NCI-H1694 (cell line): ENCODE measurements at regions not wholly inside any gene's neighbourhood (a gene's known extent, or its start where the extent isn't known, plus 50 kb on each side); places are given as distances from the start of the nearest gene placed in this dataset.

Experiments used
- DNase-seq: peaks from one replicate; lab custom pipeline; 2025; lab: John Stamatoyannopoulos, UW

DNA sequence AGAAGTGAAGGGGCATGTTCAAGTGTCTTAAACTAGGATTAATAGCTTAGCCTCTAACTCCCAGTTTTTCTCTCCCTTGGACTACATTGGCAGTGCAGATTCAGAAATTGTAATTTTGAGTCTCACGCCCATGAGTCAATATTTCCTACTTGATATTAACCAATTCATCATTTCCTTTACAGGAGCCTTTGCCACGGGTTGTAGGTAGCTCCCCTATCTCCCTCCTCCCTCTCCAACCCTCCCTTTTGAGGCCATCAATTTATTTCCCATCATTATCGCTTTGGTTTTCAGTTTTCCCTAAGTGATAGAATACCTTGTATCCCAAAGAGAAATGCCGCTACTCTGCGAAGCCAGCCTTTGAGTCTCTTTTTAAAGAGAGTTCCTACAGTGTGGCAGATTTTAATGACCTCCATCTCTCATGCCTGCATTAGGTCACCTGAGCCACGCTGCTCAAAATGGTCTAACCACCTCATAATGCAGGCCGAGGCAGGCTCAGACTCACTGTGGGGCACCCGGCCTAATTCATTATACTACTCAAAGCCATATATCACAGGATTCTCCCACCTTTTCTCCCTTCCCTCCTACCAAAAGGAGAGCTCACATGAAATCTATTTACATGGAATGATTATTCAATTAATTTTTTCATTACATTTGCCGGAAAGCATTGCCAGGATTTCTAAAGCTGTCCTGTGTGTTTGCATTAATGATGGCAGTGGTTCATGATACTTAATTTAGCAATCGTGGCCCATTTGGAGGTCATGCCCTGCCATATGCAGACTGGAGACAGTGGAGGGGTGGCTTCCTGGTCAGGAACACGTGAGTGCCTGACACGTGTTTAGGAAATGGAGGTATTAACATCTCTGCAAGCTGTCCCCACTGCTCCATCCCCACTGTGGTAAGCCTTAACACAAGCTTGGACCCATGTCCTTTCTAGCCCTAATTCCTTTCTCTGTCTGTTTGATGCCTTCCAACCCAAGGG, 448.2 kb upstream of the AUTS2 start:
- no peak for DNase-seq

GRCh38 chr7:69162326-69162725, 435.9 kb upstream of the AUTS2 start:
- no peak for DNase-seq

GRCh38 chr7:69162931-69163670, 435.2 kb upstream of the AUTS2 start:
- no peak for DNase-seq

DNA sequence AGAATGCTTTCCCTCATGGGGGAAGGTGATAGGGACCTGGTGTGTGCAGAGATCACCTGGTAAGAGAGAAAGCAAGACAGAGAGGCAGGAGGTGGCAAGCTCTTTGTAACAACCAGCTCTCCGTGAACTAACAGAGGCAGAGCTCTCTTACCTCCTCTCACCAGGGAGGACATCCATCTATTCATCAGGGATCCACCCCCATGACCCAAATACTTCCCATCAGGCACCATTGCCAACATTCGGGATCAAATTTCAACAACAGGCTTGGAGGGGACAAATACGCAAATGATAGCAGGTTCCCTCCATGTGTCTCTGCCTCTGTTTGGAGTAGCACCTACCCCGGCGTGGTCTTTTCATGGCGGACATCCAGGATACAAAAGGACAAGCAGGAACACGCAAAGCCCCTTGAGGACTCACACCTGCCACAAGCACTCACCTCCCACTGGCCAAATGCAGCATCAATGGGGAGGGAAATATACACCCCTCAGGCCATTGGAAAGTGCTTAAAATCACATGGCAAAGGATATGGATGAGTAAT, 431.2 kb upstream of the AUTS2 start:
- no peak for DNase-seq

GRCh38 chr7:69169386-69169785, 428.9 kb upstream of the AUTS2 start:
- no peak for DNase-seq

DNA sequence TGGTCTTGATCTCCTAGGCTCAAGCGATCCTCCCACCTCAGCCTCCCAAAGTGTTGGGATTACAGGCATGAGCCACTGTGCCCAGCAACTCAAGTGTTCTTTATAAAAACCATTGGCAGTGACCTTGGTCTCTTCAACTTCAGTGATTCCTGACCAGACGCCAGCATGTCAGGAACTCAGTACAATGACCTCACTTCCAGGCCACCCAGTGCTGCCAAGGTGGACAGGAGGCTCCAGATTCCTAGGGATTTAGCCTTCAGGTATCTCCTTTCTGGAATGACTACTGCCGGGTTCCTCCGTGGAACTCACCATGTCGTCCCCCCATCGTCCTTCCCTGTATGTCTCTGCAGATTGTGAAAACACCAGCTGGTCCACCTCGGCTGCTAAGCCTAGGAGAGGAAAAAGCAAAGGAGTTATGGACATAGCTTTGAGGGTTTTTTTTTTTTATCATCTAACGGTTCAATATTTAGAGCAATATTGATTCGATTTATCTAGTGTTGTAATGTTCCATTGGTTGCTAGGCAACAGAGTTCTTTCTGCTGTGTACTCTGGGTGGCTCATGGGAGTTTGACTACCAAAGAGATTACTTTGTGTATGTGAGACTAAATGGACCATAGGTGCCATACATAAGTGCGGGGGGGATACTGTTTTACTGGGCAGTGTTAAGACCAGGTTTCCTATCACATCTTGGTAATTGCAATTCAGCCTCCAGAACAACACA, 425.8 kb upstream of the AUTS2 start:
- DNase-seq = no peak

- DNase-seq = peak; percentile 15
Observed at GRCh38 chr7:69173341-69173740, 424.9 kb upstream of the AUTS2 start.

- peak; percentile 47 for DNase-seq
Observed at GRCh38 chr7:69173846-69174245, 424.4 kb upstream of the AUTS2 start.

GRCh38 chr7:69176841-69177240, 421.4 kb upstream of the AUTS2 start:
- no peak for DNase-seq

- DNase-seq = peak; percentile 6
Observed at GRCh38 chr7:69177461-69177861, 420.8 kb upstream of the AUTS2 start.

DNA sequence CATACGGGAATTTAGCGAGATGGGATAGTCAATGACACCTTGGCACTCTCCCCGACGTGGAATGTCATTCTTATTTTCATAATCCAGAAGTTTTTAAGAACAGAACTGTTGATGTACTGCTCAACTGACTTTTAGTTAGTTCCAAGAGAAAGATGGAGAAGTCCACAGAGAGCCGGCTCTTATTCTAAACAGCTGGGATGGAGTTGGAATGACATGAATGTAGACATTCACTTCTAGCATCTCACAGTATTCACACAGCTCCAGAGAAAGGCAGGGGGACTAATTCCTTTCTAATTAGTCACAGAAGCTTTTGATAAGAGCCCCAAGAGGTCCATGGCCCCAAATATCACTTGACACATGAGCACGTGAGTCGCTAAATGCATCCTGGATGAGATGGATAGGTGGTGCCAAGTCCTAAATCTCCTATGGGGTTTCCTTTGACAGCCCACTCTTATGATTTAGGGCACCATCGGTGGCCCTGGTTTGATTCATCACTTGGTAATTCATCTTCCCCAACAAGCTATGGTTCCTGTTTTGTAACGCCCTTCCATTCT, 420.3 kb upstream of the AUTS2 start:
- no peak for DNase-seq

GRCh38 chr7:69180662-69181061, 417.6 kb upstream of the AUTS2 start:
- no peak for DNase-seq

GRCh38 chr7:69182596-69183467, 415.4 kb upstream of the AUTS2 start:
- no peak for DNase-seq

GRCh38 chr7:69184339-69184738, 413.9 kb upstream of the AUTS2 start:
- no peak for DNase-seq

DNA sequence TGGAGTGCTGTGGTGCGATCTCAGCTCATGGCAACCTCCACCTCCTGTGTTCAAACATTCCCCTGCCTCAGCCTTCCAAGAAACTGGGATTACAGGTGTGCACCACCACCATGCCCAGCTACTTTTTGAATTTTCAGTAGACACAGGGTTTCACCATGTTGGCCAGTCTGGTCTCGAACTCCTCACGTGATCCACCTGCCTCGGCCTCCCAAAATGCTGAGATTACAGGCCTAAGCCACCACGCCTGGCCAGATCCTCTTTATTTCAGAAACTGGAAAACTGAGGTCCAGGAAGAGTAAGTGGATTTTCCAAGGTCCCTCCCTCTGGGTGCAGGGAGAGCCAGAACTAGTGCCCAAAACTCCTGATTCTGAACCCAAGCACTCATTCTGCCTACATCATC, 413.1 kb upstream of the AUTS2 start:
- no peak for DNase-seq

GRCh38 chr7:69186974-69187373, 411.3 kb upstream of the AUTS2 start:
- no peak for DNase-seq

DNA sequence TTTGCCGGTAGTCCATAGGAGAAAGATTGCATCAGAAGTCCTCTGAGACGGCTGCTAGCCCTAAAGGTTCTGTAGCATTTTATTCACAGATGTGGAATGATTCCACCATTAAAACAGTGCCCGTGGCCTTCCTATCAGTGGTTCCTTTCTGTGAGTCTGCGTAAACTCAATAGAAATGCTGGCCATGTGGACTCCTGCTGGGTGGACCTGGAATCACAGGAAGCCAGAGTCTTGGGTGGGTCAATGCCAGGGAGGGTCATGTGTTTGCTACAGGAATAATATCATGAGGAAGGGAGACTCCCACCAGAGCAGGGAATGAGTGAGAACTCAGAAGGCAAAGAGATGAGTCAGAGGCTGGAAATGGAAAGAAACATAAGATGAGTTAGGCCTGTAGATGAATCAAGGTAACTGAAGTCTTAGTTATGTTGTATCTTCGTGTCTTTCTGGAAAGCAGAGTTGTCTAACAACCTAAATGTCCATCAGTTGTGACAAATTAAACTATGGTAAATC, 410.4 kb upstream of the AUTS2 start:
- DNase-seq = no peak

DNA sequence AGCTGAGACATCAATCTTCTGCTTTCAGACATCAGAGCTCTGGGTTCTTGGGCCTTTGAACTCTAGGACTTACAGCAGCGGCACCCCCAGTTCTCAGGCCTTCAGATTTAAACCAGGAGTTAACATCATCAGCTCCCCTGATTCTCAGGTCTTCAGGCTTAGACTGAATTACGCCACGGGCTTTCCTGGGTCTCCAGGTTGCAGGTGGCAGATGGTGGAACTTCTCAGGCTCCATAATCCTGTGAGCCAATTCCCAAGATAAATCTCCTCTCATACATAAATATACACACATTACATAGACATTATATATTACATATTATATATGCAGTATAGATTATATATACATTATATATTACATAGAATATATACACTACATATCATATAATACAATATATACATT, 408.9 kb upstream of the AUTS2 start:
- DNase-seq = no peak

- no peak for DNase-seq
Observed at GRCh38 chr7:69190025-69190424, 408.2 kb upstream of the AUTS2 start.

GRCh38 chr7:69190763-69191162, 407.5 kb upstream of the AUTS2 start:
- DNase-seq = no peak

- DNase-seq = no peak
Observed at GRCh38 chr7:69192134-69192533, 406.1 kb upstream of the AUTS2 start.
